ENCODE measurements at regions not wholly inside any gene's neighbourhood (a gene's known extent, or its start where the extent isn't known, plus 50 kb on each side); places are given as distances from the start of the nearest gene placed in this dataset.

DNA sequence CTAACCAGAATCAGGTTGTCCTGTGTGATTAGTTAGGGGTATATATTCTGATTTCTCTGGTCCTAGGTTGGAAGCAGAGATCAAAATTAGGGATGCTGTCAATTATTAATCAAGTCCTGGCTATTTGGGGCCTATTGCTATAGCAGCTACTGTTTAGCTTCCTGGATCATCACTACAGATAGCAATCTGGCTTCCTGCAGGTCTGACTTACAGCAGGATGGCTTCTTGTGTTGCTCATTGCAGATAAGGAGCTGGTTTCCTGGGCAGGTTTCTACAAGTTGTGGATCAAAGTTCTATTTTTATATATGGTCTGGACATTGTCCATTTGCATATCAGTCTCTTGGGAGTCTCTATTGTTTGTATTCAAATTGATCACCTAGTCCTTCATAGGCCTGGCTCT lies 57.7 kb upstream of the C4orf54 start:
- Histone ChIP-seq H3K9me3 (ENCODE audit: control insufficient read depth, low read length) (no peaks in the 10 kb centered on the region), H3K36me3 (ENCODE audit: control insufficient read depth in 1 of 2, insufficient read depth in 2 of 2, low read depth in 1 of 2, low read length in 2 of 2) (no peaks in the 10 kb centered on the region), H2BK120ac (ENCODE audit: low read depth, low read length) (no peak overlapping the region), H2BK15ac (ENCODE audit: low read depth, poor library complexity, severe bottlenecking) (no peak overlapping the region), H3K79me1 (replicated peaks; ENCODE audit: low read length, poor library complexity, severe bottlenecking) (no peaks in the 10 kb centered on the region), H3K4me2 (ENCODE audit: low read length, poor library complexity, severe bottlenecking) (no peak overlapping the region), H3K27ac (ENCODE audit: low read length, poor library complexity, severe bottlenecking) (no peak overlapping the region), H3K4me3 (ENCODE audit: insufficient read depth in 1 of 2, low read depth in 1 of 2, low read length in 2 of 2) (no peak overlapping the region), H2AK5ac (ENCODE audit: low read length, severe bottlenecking) (no peak overlapping the region), H3K4me1 (ENCODE audit: control insufficient read depth, insufficient read depth, low read depth, low read length) (no peaks in the 10 kb centered on the region), H3K23ac (ENCODE audit: low read length in 2 of 2) (no peak overlapping the region), H3K18ac (ENCODE audit: low read depth in 1 of 2, low read length in 2 of 2) (no peak overlapping the region), H3K4ac (ENCODE audit: low read depth in 1 of 2, low read length in 2 of 2) (no peak overlapping the region), H2BK5ac (ENCODE audit: low read depth, low read length, poor library complexity, severe bottlenecking) (no peak overlapping the region), H2BK12ac (ENCODE audit: low read length in 2 of 2) (no peak overlapping the region), H4K8ac (ENCODE audit: low read length) (no peak overlapping the region), H2AFZ (ENCODE audit: low read depth, low read length) (no peak overlapping the region), H3K14ac (ENCODE audit: low read length in 2 of 2) (no peak overlapping the region), H3K9ac (ENCODE audit: low read length) (no peak overlapping the region), H3K27me3 (ENCODE audit: control insufficient read depth in 1 of 2, insufficient read depth in 1 of 2, low read length in 2 of 2) (peaks cover 5 to 6% of the 10 kb centered on the region in 2 experiments), H4K91ac (ENCODE audit: low read length) (no peak overlapping the region)
- no peak for DNase-seq

DNA sequence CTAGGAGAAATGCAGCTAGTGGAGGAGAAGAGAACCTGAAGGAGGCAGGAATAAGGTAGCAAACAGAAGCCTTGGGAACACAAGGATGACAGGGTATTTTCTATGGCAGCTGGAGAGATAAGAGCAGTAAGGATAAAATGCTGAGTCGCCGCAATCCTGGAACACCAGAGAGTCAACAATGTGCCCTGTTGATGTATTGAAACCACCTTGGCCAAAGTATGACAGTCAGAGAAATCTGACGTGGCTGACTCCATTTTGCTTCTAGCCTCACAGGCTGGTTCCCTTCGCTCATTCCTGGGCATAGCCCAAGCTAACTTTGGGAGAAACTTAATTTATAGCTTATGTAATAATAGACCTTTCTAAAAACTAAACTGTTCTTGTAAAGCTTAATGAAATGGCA lies 56.6 kb upstream of the C4orf54 start:
- DNase-seq = no peak
- H3K9me3 ChIP-seq (ENCODE audit: control insufficient read depth, low read length) = no peaks in the 10 kb centered on the region
- H3K4ac ChIP-seq (ENCODE audit: low read depth in 1 of 2, low read length in 2 of 2) = no peak overlapping the region
- no peaks in the 10 kb centered on the region for H3K4me1 ChIP-seq (ENCODE audit: control insufficient read depth, insufficient read depth, low read depth, low read length)
- no peak overlapping the region for H3K9ac ChIP-seq (ENCODE audit: low read length)
- 91% methylated on average over 3 of the region's 4 CpGs for WGBS
- no peak overlapping the region for H3K14ac ChIP-seq (ENCODE audit: low read length in 2 of 2)
- no peak overlapping the region for H2AK5ac ChIP-seq (ENCODE audit: low read length, severe bottlenecking)
- no peak overlapping the region for H2BK12ac ChIP-seq (ENCODE audit: low read length in 2 of 2)
- no peak overlapping the region for H3K23ac ChIP-seq (ENCODE audit: low read length in 2 of 2)
- no peak overlapping the region for H3K4me3 ChIP-seq (ENCODE audit: insufficient read depth in 1 of 2, low read depth in 1 of 2, low read length in 2 of 2)
- H3K27ac ChIP-seq (ENCODE audit: low read length, poor library complexity, severe bottlenecking) = no peak overlapping the region
- H2BK5ac ChIP-seq (ENCODE audit: low read depth, low read length, poor library complexity, severe bottlenecking) = no peak overlapping the region
- H3K79me1 ChIP-seq (replicated peaks; ENCODE audit: low read length, poor library complexity, severe bottlenecking) = no peaks in the 10 kb centered on the region
- no peak overlapping the region for H4K91ac ChIP-seq (ENCODE audit: low read length)
- no peak overlapping the region for H3K4me2 ChIP-seq (ENCODE audit: low read length, poor library complexity, severe bottlenecking)
- H2AFZ ChIP-seq (ENCODE audit: low read depth, low read length) = no peak overlapping the region
- H3K36me3 ChIP-seq (ENCODE audit: control insufficient read depth in 1 of 2, insufficient read depth in 2 of 2, low read depth in 1 of 2, low read length in 2 of 2) = no peaks in the 10 kb centered on the region
- H2BK120ac ChIP-seq (ENCODE audit: low read depth, low read length) = no peak overlapping the region
- no peak overlapping the region for H4K8ac ChIP-seq (ENCODE audit: low read length)
- no peak overlapping the region for H2BK15ac ChIP-seq (ENCODE audit: low read depth, poor library complexity, severe bottlenecking)
- H3K18ac ChIP-seq (ENCODE audit: low read depth in 1 of 2, low read length in 2 of 2) = no peak overlapping the region
- peaks cover 5 to 6% of the 10 kb centered on the region in 2 experiments for H3K27me3 ChIP-seq (ENCODE audit: control insufficient read depth in 1 of 2, insufficient read depth in 1 of 2, low read length in 2 of 2)

DNA sequence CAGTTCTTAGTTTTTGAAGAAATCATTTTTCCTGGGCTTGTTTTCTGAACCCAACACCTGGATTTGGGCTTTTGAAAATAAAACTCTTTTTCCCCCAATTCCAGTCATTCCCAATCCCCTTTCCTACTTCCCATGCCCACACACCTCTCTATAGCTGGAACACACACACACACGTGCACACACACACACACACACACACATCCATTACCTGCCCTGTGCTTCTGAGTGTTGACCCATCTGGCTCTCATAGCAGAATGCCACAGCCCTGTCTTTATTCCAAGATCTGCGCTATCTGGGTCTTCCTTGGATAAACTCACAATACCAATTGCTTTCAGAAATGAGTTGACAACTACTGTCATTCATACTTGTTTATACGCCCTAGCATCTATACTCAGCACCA lies 54.9 kb upstream of the C4orf54 start:
- no peak overlapping the region for H2AK5ac ChIP-seq (ENCODE audit: low read length, severe bottlenecking)
- peaks cover 5 to 6% of the 10 kb centered on the region in 2 experiments for H3K27me3 ChIP-seq (ENCODE audit: control insufficient read depth in 1 of 2, insufficient read depth in 1 of 2, low read length in 2 of 2)
- no peaks in the 10 kb centered on the region for H3K9me3 ChIP-seq (ENCODE audit: control insufficient read depth, low read length)
- no peak overlapping the region for H3K4me3 ChIP-seq (ENCODE audit: insufficient read depth in 1 of 2, low read depth in 1 of 2, low read length in 2 of 2)
- no peaks in the 10 kb centered on the region for H3K36me3 ChIP-seq (ENCODE audit: control insufficient read depth in 1 of 2, insufficient read depth in 2 of 2, low read depth in 1 of 2, low read length in 2 of 2)
- no peak overlapping the region for H4K91ac ChIP-seq (ENCODE audit: low read length)
- H2BK12ac ChIP-seq (ENCODE audit: low read length in 2 of 2) = no peak overlapping the region
- H4K8ac ChIP-seq (ENCODE audit: low read length) = no peak overlapping the region
- no peak overlapping the region for H3K4me2 ChIP-seq (ENCODE audit: low read length, poor library complexity, severe bottlenecking)
- no peak overlapping the region for H3K23ac ChIP-seq (ENCODE audit: low read length in 2 of 2)
- no peaks in the 10 kb centered on the region for H3K79me1 ChIP-seq (replicated peaks; ENCODE audit: low read length, poor library complexity, severe bottlenecking)
- H2BK15ac ChIP-seq (ENCODE audit: low read depth, poor library complexity, severe bottlenecking) = no peak overlapping the region
- no peak overlapping the region for H2BK120ac ChIP-seq (ENCODE audit: low read depth, low read length)
- no peak for DNase-seq
- no peak overlapping the region for H3K18ac ChIP-seq (ENCODE audit: low read depth in 1 of 2, low read length in 2 of 2)
- H3K4me1 ChIP-seq (ENCODE audit: control insufficient read depth, insufficient read depth, low read depth, low read length) = no peaks in the 10 kb centered on the region
- no peak overlapping the region for H3K4ac ChIP-seq (ENCODE audit: low read depth in 1 of 2, low read length in 2 of 2)
- H2BK5ac ChIP-seq (ENCODE audit: low read depth, low read length, poor library complexity, severe bottlenecking) = no peak overlapping the region
- H3K9ac ChIP-seq (ENCODE audit: low read length) = no peak overlapping the region
- H2AFZ ChIP-seq (ENCODE audit: low read depth, low read length) = no peak overlapping the region
- WGBS = 92% methylated on average over 3 of the region's 3 CpGs
- H3K27ac ChIP-seq (ENCODE audit: low read length, poor library complexity, severe bottlenecking) = no peak overlapping the region
- H3K14ac ChIP-seq (ENCODE audit: low read length in 2 of 2) = no peak overlapping the region

DNA sequence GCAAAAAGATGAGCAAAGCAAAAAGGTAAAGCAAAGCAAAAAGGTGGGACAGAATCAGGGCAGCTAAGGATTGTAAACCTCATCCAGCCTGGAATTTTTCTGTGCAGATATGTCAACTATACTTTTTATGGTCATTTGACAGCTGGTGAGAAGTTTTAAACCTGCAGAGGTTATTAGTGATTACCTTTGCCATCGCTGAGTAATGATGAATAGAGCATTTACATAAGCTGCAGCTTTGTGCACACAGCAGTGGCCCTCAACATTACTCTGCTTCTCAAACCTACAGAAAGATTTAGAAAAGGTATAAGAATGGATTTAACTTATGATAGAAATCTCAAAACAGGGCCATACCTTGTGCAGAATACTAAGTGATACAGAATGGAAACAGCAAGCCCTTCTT lies 54.5 kb upstream of the C4orf54 start:
- WGBS = no CpG with 5 or more reads among the region's 1 CpG
- Histone ChIP-seq H3K36me3 (ENCODE audit: control insufficient read depth in 1 of 2, insufficient read depth in 2 of 2, low read depth in 1 of 2, low read length in 2 of 2) (no peaks in the 10 kb centered on the region), H3K4ac (ENCODE audit: low read depth in 1 of 2, low read length in 2 of 2) (no peak overlapping the region)

More for the DNA sequence above, 54.5 kb upstream of the C4orf54 start:
- Histone ChIP-seq H3K27me3 (ENCODE audit: control insufficient read depth in 1 of 2, insufficient read depth in 1 of 2, low read length in 2 of 2) (peaks cover 5 to 6% of the 10 kb centered on the region in 2 experiments), H3K23ac (ENCODE audit: low read length in 2 of 2) (no peak overlapping the region), H3K4me1 (ENCODE audit: control insufficient read depth, insufficient read depth, low read depth, low read length) (no peaks in the 10 kb centered on the region), H3K9me3 (ENCODE audit: control insufficient read depth, low read length) (no peaks in the 10 kb centered on the region), H2AFZ (ENCODE audit: low read depth, low read length) (no peak overlapping the region), H3K14ac (ENCODE audit: low read length in 2 of 2) (no peak overlapping the region), H3K27ac (ENCODE audit: low read length, poor library complexity, severe bottlenecking) (no peak overlapping the region), H2AK5ac (ENCODE audit: low read length, severe bottlenecking) (no peak overlapping the region), H3K9ac (ENCODE audit: low read length) (no peak overlapping the region), H4K91ac (ENCODE audit: low read length) (no peak overlapping the region), H3K4me3 (ENCODE audit: insufficient read depth in 1 of 2, low read depth in 1 of 2, low read length in 2 of 2) (no peak overlapping the region), H3K18ac (ENCODE audit: low read depth in 1 of 2, low read length in 2 of 2) (no peak overlapping the region), H3K79me1 (replicated peaks; ENCODE audit: low read length, poor library complexity, severe bottlenecking) (no peaks in the 10 kb centered on the region), H2BK5ac (ENCODE audit: low read depth, low read length, poor library complexity, severe bottlenecking) (no peak overlapping the region), H3K4me2 (ENCODE audit: low read length, poor library complexity, severe bottlenecking) (no peak overlapping the region), H2BK15ac (ENCODE audit: low read depth, poor library complexity, severe bottlenecking) (no peak overlapping the region), H2BK12ac (ENCODE audit: low read length in 2 of 2) (no peak overlapping the region), H2BK120ac (ENCODE audit: low read depth, low read length) (no peak overlapping the region), H4K8ac (ENCODE audit: low read length) (no peak overlapping the region)
- DNase-seq = no peak

Measured in mesenchymal stem cell (in vitro differentiated cells and primary cell).